ENCODE measurements at regions not wholly inside any gene's neighbourhood (a gene's known extent, or its start where the extent isn't known, plus 50 kb on each side); places are given as distances from the start of the nearest gene placed in this dataset.

DNA sequence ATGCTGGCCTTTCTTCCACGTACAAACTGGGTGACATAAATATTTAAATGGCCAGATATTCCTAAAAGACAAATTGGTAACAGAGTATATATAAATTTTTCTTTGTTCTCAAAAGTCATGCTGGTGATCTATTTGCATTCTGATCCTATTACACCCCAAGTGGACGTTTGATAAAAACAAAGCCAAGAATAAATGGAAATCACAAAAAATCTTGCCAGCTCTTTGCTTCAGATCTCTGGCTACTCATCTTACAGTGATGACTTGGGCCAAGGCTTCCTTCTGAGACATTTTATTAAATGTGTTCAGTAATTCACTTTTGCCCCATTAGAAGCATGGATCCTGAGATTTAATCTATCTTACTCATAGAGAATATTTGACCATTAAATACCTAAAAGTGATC, 444.3 kb upstream of the PIK3R1 start:
- no peak for TF ChIP-seq POLR2A (IDR thresholded peaks at IDR 0.05; ENCODE audit: low read depth, low read length)
- TF ChIP-seq POLR2AphosphoS5 (IDR thresholded peaks at IDR 0.05; ENCODE audit: low read depth, low read length) = no peak
